ENCODE measurements at regions not wholly inside any gene's neighbourhood (a gene's known extent, or its start where the extent isn't known, plus 50 kb on each side); places are given as distances from the start of the nearest gene placed in this dataset.
"Not testable (repeated sequence)": the region's sequence is repeated elsewhere in the genome, so short reads cannot be mapped to it uniquely, and the experiment has no call there.

DNA sequence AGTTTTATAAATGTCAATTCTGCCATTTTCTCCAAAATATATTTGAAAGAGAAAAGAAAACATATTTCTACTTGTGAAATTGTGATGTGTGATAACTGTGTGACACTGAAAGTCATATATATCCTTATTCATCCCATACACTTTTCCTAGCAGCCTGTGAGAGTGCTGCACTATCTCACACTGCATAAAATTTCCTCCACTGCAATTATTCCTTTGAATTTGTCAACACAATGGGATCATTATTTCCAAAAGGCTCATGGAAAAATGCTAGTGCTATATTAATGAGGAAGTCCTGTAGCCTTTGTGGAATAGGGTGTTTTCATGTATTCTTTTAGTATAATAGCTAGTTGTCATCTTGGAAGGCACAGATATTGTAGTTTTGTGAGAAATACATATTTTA is 504.1 kb downstream of the RPL10L start:
- DNase-seq (ENCODE audit: low read depth): no peak

- no peak for DNase-seq (ENCODE audit: low read depth)
These were observed 504.6 kb downstream of the RPL10L start for GRCh38 chr14:46147024-46147423.

GRCh38 chr14:46140445-46140844 is 511.1 kb downstream of the RPL10L start:
- no peak for DNase-seq (ENCODE audit: low read depth)

DNA sequence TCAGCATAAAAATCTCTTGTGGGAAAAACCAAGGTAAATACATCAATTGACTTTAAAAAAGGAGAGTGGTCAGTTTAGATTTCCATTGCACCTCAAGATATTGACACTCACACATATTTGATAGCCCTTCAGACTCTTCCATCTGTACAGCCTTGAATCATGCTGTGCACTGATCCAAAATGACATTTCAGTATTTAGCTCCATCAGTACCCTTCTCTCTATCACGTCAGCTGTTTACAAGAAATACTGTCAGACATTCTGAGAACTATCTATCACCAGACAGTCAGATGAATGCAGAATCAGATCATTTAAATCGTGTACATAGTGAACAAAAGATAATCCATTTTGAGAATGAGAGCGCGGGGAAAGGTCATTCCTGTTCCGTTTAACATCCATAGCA is 511.9 kb downstream of the RPL10L start:
- no peak for DNase-seq (ENCODE audit: low read depth)

DNA sequence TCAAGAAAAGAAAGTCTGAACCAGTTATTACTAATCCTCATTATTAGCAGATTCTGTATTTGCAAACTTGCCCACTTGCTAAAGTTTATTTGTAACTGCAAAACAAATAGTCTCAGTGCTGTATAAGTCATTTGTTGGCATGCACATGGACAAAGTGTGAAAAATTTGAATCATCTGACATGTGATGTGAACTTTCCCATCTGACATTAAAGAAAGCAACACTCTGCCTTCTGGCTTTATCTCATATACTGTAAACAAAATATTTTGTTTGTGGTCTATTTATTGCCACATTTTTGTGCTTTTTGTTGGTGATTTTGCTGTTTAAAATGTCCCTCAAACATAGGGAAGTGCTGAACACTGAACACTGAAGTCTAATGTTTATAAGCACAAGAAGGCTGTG is 513.8 kb downstream of the RPL10L start:
- DNase-seq (ENCODE audit: low read depth): no peak

GRCh38 chr14:46136456-46136855 is 515.1 kb downstream of the RPL10L start:
- no peak for DNase-seq (ENCODE audit: low read depth)

DNA sequence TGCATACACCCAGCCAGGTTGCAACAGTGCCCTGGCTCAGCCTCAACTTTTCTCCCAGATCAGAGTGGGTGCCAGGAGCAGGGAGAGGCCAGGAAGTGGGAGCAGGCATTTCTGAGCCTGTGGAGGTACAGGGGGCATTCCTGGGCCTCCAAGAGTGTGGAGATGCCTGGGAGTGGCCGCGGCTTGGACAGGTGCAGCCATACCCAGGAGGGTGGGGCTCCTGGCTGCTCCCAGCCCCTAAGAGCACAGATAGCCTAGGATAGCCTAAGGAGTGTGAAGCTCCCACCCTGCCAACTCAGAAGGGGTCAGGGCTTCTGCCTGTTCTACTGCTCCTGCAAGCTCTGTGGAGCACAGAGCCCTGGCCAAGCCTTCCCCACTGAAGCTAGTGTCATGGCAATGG is 543.4 kb downstream of the RPL10L start:
- DNase-seq (ENCODE audit: low read depth): no peak

DNA sequence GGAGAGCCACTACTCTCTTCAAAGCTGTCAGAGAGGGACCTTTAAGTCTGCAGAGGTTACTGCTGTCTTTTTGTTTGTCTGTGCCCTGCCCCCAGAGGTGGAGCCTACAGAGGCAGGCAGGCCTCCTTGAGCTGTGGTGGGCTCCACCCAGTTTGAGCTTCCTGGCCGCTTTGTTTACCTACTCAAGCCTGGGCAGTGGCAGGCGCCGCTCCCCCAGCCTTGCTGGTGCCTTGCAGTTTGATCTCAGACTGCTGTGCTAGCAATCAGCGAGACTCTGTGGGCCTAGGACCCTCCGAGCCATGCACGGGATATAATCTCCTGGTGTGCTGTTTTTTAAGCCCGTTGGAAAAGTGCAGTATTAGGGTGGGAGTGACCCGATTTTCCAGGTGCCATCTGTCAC is 550.7 kb downstream of the RPL10L start:
- not testable (repeated sequence) for DNase-seq (ENCODE audit: low read depth)

GRCh38 chr14:46091819-46092218 is 559.8 kb downstream of the RPL10L start:
- DNase-seq (ENCODE audit: low read depth): no peak

- no peak for DNase-seq (ENCODE audit: low read depth)
These were observed 564.0 kb downstream of the RPL10L start for GRCh38 chr14:46087604-46088003.

DNA sequence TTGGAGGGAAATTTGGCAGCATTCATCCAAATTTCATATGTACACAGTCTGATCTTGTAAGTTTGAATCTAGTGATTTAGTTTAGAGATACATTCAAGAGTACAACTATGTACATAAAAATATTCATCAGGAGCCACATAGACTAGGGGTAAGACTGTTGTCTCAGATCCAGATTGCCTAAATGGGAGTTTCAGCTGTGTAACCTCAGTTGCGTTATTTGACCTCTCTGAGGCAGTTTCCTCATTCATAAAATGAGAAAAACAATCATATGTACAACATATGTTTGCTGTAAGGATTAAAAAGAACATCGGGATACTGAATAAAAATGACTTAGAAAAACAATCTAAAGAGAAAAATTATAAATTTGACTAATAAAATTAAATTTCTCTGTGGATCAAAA is 577.5 kb downstream of the RPL10L start:
- no peak for DNase-seq (ENCODE audit: low read depth)

DNA sequence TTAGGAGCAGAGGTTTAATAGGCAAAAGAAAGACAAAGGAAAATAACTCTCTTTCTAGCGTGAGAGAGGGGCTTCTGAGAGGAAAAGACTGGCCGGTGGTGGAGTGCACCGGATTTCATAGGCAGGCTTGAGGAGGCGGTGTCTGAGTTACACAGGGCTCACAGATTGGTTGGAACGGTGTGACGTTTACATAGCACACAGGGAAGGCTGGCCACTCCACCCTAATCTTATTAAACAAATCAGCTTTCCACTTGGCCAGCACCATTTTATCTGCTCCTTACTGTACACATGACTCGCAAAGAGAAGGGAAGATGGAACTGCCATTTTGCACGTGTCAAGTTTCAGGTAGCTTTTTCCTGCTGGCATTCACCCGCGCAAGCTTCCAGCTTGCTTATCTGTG is 587.7 kb downstream of the RPL10L start:
- no peak for DNase-seq (ENCODE audit: low read depth)

GRCh38 chr14:46058964-46059563 is 592.5 kb downstream of the RPL10L start:
- no peak for DNase-seq (ENCODE audit: low read depth)

GRCh38 chr14:46057799-46058198 is 593.8 kb downstream of the RPL10L start:
- no peak for DNase-seq (ENCODE audit: low read depth)

DNA sequence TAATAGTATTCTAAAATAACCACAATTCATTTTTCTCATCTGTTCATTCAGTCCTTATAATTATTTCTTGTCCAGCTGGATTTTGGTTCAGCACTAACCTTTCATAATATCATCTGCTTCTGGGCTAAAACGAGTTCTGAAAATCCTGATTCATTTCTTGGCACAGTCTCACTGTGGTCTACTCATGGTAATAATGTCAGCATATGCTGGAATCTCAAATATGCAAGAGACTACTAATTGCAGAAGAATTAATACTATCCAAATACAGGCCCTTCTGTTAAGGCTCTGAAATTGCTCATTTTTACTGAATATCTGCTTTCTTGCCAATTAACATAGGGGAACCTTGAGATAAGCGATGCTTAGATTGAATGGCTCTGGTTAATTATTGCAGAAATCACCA is 597.1 kb downstream of the RPL10L start:
- DNase-seq (ENCODE audit: low read depth): peak; percentile 51

- DNase-seq (ENCODE audit: low read depth): no peak
These were observed 598.4 kb downstream of the RPL10L start for GRCh38 chr14:46053221-46053620.

DNA sequence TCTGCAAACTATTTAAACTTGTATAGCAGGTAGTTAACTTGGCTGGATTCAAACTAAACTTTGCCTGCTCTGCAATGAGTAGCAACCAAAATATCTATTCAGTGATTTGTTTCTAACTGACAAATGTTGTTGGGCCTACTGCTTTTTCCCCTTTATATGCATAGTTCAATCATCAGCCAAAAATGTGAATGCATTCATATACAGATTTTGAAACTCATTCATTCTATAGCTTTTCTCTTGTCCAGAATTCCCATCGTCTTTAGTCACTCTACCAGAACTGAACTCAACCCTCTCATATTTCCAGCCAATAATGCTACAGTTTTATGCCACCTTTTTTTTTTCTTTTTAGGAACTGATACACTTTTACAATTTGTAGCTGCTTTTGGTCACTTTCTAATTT is 599.8 kb downstream of the RPL10L start:
- DNase-seq (ENCODE audit: low read depth): no peak

DNA sequence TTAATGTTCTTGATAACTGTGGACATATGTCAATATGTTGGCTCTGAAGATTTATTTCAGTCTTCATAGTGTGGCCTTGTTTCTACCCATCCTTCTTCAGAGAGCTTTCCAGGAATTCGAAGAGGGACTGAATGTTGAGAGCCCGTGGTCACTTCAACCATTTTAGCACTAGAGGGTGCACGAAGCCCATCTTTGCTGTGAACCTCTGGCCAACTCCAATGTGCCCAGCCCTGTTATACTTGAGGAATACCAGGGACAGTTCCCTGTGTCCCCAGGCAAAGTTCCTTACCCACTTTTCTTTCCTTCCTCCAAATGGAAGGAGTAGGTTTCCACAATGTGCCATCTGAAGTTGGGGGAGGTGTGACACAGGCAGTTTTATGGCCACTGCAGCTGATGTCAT is 603.5 kb downstream of the RPL10L start:
- DNase-seq (ENCODE audit: low read depth): no peak

- DNase-seq (ENCODE audit: low read depth): no peak
These were observed 615.5 kb downstream of the RPL10L start for GRCh38 chr14:46036099-46036498.

DNA sequence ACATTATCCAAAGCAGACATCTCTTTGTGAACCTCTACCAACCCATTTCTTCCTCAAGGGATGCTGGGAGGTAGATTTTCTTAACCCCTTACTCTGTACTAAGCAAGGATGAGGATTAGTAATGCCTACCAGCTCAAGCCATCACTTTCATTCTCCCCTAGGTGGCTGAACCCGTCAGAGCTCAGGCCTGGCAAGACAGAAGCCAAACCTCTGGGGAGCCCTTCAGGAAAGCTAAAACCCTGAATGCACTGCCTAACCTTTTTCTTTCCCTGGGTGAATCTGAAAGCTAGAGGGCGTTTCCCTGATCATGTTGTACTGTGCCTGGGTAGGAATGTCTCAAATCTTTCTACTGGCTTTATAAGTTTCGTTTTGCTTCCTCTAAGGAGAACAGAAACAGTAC is 617.3 kb downstream of the RPL10L start:
- DNase-seq (ENCODE audit: low read depth): no peak

- DNase-seq (ENCODE audit: low read depth): no peak
These were observed 632.6 kb downstream of the RPL10L start for GRCh38 chr14:46018846-46019420.

GRCh38 chr14:46008348-46008747 is 643.2 kb downstream of the RPL10L start:
- DNase-seq (ENCODE audit: low read depth): no peak

DNA sequence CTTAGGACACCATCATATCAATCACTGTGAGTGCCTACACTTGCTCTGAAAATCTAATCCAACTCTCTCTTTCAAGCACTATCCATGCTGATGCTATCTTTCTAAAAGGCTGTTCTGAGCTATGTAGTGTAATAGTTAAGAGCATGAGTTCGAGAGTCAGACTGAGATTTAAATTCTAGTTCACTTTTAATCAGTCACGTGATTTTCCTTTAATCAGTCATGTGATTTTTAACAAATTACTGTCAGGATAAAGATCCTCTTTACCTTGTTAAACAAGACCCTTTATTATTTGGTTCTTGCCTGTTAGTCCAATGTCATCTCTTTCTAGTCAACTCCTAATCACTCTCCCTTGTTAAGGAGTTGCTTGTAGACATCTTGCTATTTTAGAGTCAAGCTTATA is 653.0 kb downstream of the RPL10L start:
- no peak for DNase-seq (ENCODE audit: low read depth)

- DNase-seq (ENCODE audit: low read depth): no peak
These were observed 661.3 kb downstream of the RPL10L start for GRCh38 chr14:45990252-45990651.
